ENCODE measurements at regions not wholly inside any gene's neighbourhood (a gene's known extent, or its start where the extent isn't known, plus 50 kb on each side); places are given as distances from the start of the nearest gene placed in this dataset.

GRCh38 chr14:56027916-56028712, 90.1 kb upstream of the PELI2 start:
- intact Hi-C loops (cut with micrococcal nuclease): no loop called here
- no peak overlapping the region for H3K27ac ChIP-seq (ENCODE audit: low read length in 2 of 2)
- H3K27me3 ChIP-seq (replicated peaks in 1 of 4; ENCODE audit: control extremely low read depth in 1 of 4, control insufficient read depth in 3 of 4, insufficient read depth in 4 of 4, low read length in 3 of 4): no peaks in the 10 kb centered on the region
- no peak overlapping the region for H3K9ac ChIP-seq (ENCODE audit: low read length)
- Mint-ChIP-seq H3K4me1 (no peaks in the 10 kb centered on the region), H3K27ac (no peak overlapping the region), H3K27me3 (peaks cover 9% of the 10 kb centered on the region), H3K4me3 (no peak overlapping the region), H3K9me3 (ENCODE audit: insufficient read depth) (no peaks in the 10 kb centered on the region)
- POLR2A ChIA-PET: no interaction called here
- CTCF ChIA-PET: no interaction called here
- no peaks in the 10 kb centered on the region for H3K9me3 ChIP-seq (ENCODE audit: control extremely low read depth in 1 of 3, control insufficient read depth in 2 of 3, insufficient read depth in 1 of 3, low read length in 2 of 3)
- no peaks in the 10 kb centered on the region for H4K20me1 ChIP-seq (ENCODE audit: control insufficient read depth, insufficient read depth, low read length, poor library complexity, severe bottlenecking)
- H3K4me1 ChIP-seq (ENCODE audit: control insufficient read depth in 2 of 2, insufficient read depth in 2 of 2, low read length in 2 of 2): no peaks in the 10 kb centered on the region
- H3K36me3 ChIP-seq (replicated peaks in 1 of 2; ENCODE audit: control extremely low read depth in 1 of 2, control insufficient read depth in 1 of 2, extremely low read depth in 1 of 2, insufficient read depth in 2 of 2, low read length in 1 of 2): no peaks in the 10 kb centered on the region
- 86% methylated on average over 1 of the region's 2 CpGs for WGBS (ENCODE audit: insufficient coverage)
- DNase-seq (no peak), ATAC-seq (ENCODE audit: low read depth) (no peak)
- H2AFZ ChIP-seq (ENCODE audit: insufficient read depth, low read depth, low read length, poor library complexity, severe bottlenecking): no peak overlapping the region
- no peak overlapping the region for H3K4me3 ChIP-seq (ENCODE audit: control extremely low read depth in 1 of 5, extremely low read depth in 1 of 5, insufficient read depth in 1 of 5, low read depth in 2 of 5, low read length in 4 of 5)
- H3K4me2 ChIP-seq (replicated peaks; ENCODE audit: low read depth, low read length, poor library complexity, severe bottlenecking): no peak overlapping the region
- TF ChIP-seq EZH2 (IDR thresholded peaks at IDR 0.05; ENCODE audit: borderline replicate concordance, insufficient read depth, low read depth, low read length, poor library complexity, severe bottlenecking) (no peak), CTCF (IDR thresholded peaks at IDR 0.05) (no peak)
- no peaks in the 10 kb centered on the region for H3K79me2 ChIP-seq (ENCODE audit: control insufficient read depth, insufficient read depth, low read length)

- no peak overlapping the region for H3K4me3 Mint-ChIP-seq
- no peaks in the 10 kb centered on the region for H3K36me3 ChIP-seq (replicated peaks in 1 of 2; ENCODE audit: control extremely low read depth in 1 of 2, control insufficient read depth in 1 of 2, extremely low read depth in 1 of 2, insufficient read depth in 2 of 2, low read length in 1 of 2)
- H3K4me3 ChIP-seq (ENCODE audit: control extremely low read depth in 1 of 5, extremely low read depth in 1 of 5, insufficient read depth in 1 of 5, low read depth in 2 of 5, low read length in 4 of 5): no peak overlapping the region
- no peak for TF ChIP-seq EZH2 (IDR thresholded peaks at IDR 0.05; ENCODE audit: borderline replicate concordance, insufficient read depth, low read depth, low read length, poor library complexity, severe bottlenecking)
- TF ChIP-seq CTCF (IDR thresholded peaks at IDR 0.05): no peak
- H3K9me3 Mint-ChIP-seq (ENCODE audit: insufficient read depth): no peaks in the 10 kb centered on the region
- ChIA-PET POLR2A (no interaction called here), CTCF (no interaction called here)
- no peak overlapping the region for H3K27ac ChIP-seq (ENCODE audit: low read length in 2 of 2)
- WGBS (ENCODE audit: insufficient coverage): 84% methylated on average over 4 of the region's 5 CpGs
- no peaks in the 10 kb centered on the region for H3K9me3 ChIP-seq (ENCODE audit: control extremely low read depth in 1 of 3, control insufficient read depth in 2 of 3, insufficient read depth in 1 of 3, low read length in 2 of 3)
- ATAC-seq (ENCODE audit: low read depth) (no peak), DNase-seq (no peak)
- no peak overlapping the region for H3K27ac Mint-ChIP-seq
- H3K4me1 Mint-ChIP-seq: no peaks in the 10 kb centered on the region
- intact Hi-C loops (cut with micrococcal nuclease): no loop called here
- H3K27me3 ChIP-seq (replicated peaks in 1 of 4; ENCODE audit: control extremely low read depth in 1 of 4, control insufficient read depth in 3 of 4, insufficient read depth in 4 of 4, low read length in 3 of 4): peaks cover 0 to 4% (median 0%) of the 10 kb centered on the region in 4 experiments
- H2AFZ ChIP-seq (ENCODE audit: insufficient read depth, low read depth, low read length, poor library complexity, severe bottlenecking): no peak overlapping the region
- H3K27me3 Mint-ChIP-seq: peaks cover 4% of the 10 kb centered on the region
- no peak overlapping the region for H3K4me2 ChIP-seq (replicated peaks; ENCODE audit: low read depth, low read length, poor library complexity, severe bottlenecking)
- no peaks in the 10 kb centered on the region for H3K79me2 ChIP-seq (ENCODE audit: control insufficient read depth, insufficient read depth, low read length)
- no peak overlapping the region for H3K9ac ChIP-seq (ENCODE audit: low read length)
- H4K20me1 ChIP-seq (ENCODE audit: control insufficient read depth, insufficient read depth, low read length, poor library complexity, severe bottlenecking): no peaks in the 10 kb centered on the region
- no peaks in the 10 kb centered on the region for H3K4me1 ChIP-seq (ENCODE audit: control insufficient read depth in 2 of 2, insufficient read depth in 2 of 2, low read length in 2 of 2)
These were observed 81.9 kb upstream of the PELI2 start for GRCh38 chr14:56036353-56036752.

Measured in B cell (primary cell).